ENCODE measurements at regions not wholly inside any gene's neighbourhood (a gene's known extent, or its start where the extent isn't known, plus 50 kb on each side); places are given as distances from the start of the nearest gene placed in this dataset.

DNA sequence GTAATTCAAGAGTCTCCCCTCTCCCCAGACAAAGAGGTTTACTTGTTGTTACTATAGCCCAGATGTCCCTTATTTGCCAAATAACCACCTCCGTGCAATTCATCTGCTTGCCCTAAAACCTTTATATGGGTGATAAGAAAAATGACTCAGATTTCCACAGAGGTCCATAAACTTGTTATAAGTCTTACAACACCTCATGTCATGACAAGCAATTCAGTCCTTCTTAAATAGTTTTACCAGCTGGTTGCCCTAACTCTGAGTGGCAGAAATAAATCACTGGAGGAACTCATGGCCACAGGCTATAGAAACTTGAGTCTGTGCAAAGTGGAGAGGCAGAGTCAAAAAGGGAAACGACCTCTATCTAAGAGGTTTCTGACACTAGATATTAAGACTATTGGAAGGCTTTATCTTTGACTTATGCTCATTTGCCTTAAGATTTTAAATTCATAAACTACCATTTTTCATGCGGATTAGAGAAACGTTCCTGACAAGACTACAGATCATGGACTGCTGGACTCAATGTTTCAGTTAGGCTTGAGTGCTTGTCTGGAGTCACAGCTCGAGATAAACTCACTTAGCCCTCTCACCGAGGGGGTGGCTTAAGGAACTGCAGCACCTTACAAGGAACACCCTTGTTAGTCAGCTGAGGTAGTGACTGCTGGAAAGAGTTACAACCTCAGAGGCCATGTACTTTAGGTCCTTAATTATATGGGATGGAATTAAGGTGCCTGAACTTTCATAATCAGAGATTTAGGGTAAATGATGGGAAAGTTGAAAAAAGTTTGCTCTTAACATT is 662.5 kb upstream of the USP24 start:
- TF ChIP-seq TAF1 (IDR thresholded peaks at IDR 0.05; ENCODE audit: borderline replicate concordance, low read depth, low read length) (no peak), POLR2AphosphoS5 (IDR thresholded peaks at IDR 0.05; ENCODE audit: low read depth, low read length) (no peak)
